Neuronal stem cell (in vitro differentiated cells): ENCODE measurements at regions not wholly inside any gene's neighbourhood (a gene's known extent, or its start where the extent isn't known, plus 50 kb on each side); places are given as distances from the start of the nearest gene placed in this dataset.

Experiments used
- DNase-seq: peaks from one replicate; pipeline ENCODE4 v3.0.0-alpha.2; 2013; ENCODE audit warnings: low spot score
- H2AFZ ChIP-seq: one replicate; pipeline ENCODE4 v1.6.1; 2013; ENCODE audit warnings: mild to moderate bottlenecking, low read length, inconsistent platforms
- H2AK5ac ChIP-seq: 2 replicates; pipeline ENCODE4 v1.6.1; 2013; ENCODE audit warnings: low read depth, mild to moderate bottlenecking, inconsistent platforms, low read length, moderate library complexity, mixed read lengths
- H2BK120ac ChIP-seq: 2 replicates; pipeline ENCODE4 v1.6.1; 2013; ENCODE audit warnings: low read depth, mild to moderate bottlenecking, inconsistent platforms, low read length, moderate library complexity, mixed read lengths
- H2BK12ac ChIP-seq: one replicate; pipeline ENCODE4 v1.6.1; 2013; ENCODE audit warnings: low read length, inconsistent platforms
- H2BK15ac ChIP-seq: 2 replicates; pipeline ENCODE4 v1.6.1; 2013; ENCODE audit warnings: mild to moderate bottlenecking, low read length, inconsistent platforms, mixed read lengths
- H2BK5ac ChIP-seq: one replicate; pipeline ENCODE4 v1.6.1; 2013; ENCODE audit warnings: inconsistent platforms, mild to moderate bottlenecking, low read length, moderate library complexity
- H3K14ac ChIP-seq: one replicate; pipeline ENCODE4 v1.6.1; 2013; ENCODE audit warnings: low read length, inconsistent platforms
- H3K18ac ChIP-seq: 2 replicates; pipeline ENCODE4 v1.6.1; 2013; ENCODE audit warnings: low read length, inconsistent platforms
- H3K23ac ChIP-seq: 2 replicates; pipeline ENCODE4 v1.6.1; 2013; ENCODE audit warnings: low read depth, mild to moderate bottlenecking, mixed read lengths, low read length, inconsistent platforms; ENCODE audit not compliant: poor library complexity
- H3K27ac ChIP-seq: replicated peaks from 3 replicates; pipeline ENCODE4 v1.5.1; 2013; ENCODE audit warnings: low read length, inconsistent platforms
- H3K27me3 ChIP-seq, 3 experiments: 2 replicates each; pipeline ENCODE4 v1.6.1; 2013; ENCODE audit warnings: low read length in 3 of 3, mild to moderate bottlenecking in 2 of 3, inconsistent platforms in 1 of 3, low read depth in 1 of 3, mixed read lengths in 1 of 3, moderate library complexity in 1 of 3; ENCODE audit not compliant: control insufficient read depth in 3 of 3, insufficient read depth in 3 of 3
- H3K36me3 ChIP-seq, 2 donors: replicated peaks in 1 of 2; 2 replicates each; pipeline ENCODE4 v1.6.1; 2013; ENCODE audit warnings: low read length in 2 of 2; ENCODE audit not compliant: control insufficient read depth in 2 of 2, insufficient read depth in 2 of 2
- H3K4ac ChIP-seq: 2 replicates; pipeline ENCODE4 v1.6.1; 2013; ENCODE audit warnings: inconsistent platforms, mild to moderate bottlenecking, low read length, moderate library complexity
- H3K4me1 ChIP-seq, 2 donors: 1 replicate in 1 of 2; 2 replicates in 1 of 2; pipeline ENCODE4 v1.6.1; 2013; ENCODE audit warnings: low read length in 2 of 2, low read depth in 1 of 2; ENCODE audit not compliant: control insufficient read depth in 2 of 2, insufficient read depth in 1 of 2
- H3K4me2 ChIP-seq: one replicate; pipeline ENCODE4 v1.6.1; 2013; ENCODE audit warnings: mild to moderate bottlenecking, low read length, inconsistent platforms; ENCODE audit not compliant: insufficient read depth, poor library complexity, severe bottlenecking
- H3K4me3 ChIP-seq, 2 donors: 2 replicates each; pipeline ENCODE4 v1.5.1; 2013; ENCODE audit warnings: low read length in 2 of 2, mild to moderate bottlenecking in 2 of 2, inconsistent platforms in 1 of 2, moderate library complexity in 1 of 2
- H3K79me1 ChIP-seq: one replicate; pipeline ENCODE4 v1.6.1; 2013; ENCODE audit warnings: low read depth, mild to moderate bottlenecking, inconsistent platforms, low read length, moderate library complexity
- H3K9ac ChIP-seq: one replicate; pipeline ENCODE4 v1.6.1; 2013; ENCODE audit warnings: mild to moderate bottlenecking, low read depth, low read length, inconsistent platforms; ENCODE audit not compliant: poor library complexity
- H3K9me3 ChIP-seq, 2 donors: replicated peaks in 1 of 2; 2 replicates each; pipeline versions ENCODE3 to v1.6.1; 2013; ENCODE audit warnings: low read length in 2 of 2, mild to moderate bottlenecking in 2 of 2, inconsistent platforms in 1 of 2, low read depth in 1 of 2, mixed read lengths in 1 of 2, moderate library complexity in 1 of 2; ENCODE audit not compliant: control insufficient read depth in 2 of 2, insufficient read depth in 1 of 2
- H4K8ac ChIP-seq: one replicate; pipeline ENCODE4 v1.6.1; 2013; ENCODE audit warnings: low read depth, mild to moderate bottlenecking, inconsistent platforms, low read length, moderate library complexity
- H4K91ac ChIP-seq: one replicate; pipeline ENCODE4 v1.6.1; 2013; ENCODE audit warnings: low read length, low read depth, mild to moderate bottlenecking, inconsistent platforms; ENCODE audit not compliant: poor library complexity
- WGBS, 2 donors: extraction: QIAGEN DNeasy Blood & Tissue Kit; methylation state at CpG; one replicate each; pipeline ENCODE4 v1.1.7; 2013; ENCODE audit warnings: missing lambda C conversion rate in 2 of 2, mixed read lengths in 1 of 2; ENCODE audit not compliant: insufficient read length in 2 of 2, insufficient replicate concordance in 1 of 2; ENCODE audit errors: extremely low coverage in 2 of 2; 5-methylcytosine and 5-hydroxymethylcytosine counted together

DNA sequence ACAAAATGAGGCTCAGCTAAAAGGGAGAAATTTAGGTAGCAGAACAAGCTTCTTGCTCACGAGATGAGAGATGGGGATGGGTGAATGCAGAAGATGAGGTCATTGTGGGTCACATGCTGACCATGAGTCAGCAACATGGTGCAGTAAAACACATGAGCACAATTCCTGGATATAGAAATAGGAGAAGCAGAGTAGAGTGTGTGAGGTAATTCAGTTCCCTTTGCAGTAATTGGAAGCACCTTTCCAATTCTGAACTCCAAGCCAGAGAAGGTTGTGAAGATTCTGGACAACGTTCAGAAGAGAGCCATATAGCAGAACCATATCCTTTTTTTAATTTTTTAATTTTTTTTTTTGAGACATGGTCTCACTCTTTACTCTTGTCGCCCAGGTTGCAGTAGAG is 62.0 kb upstream of the LMNTD1 start:
- Histone ChIP-seq H2BK5ac (no peak overlapping the region), H3K4me2 (no peak overlapping the region), H2AK5ac (no peak overlapping the region), H3K4ac (no peak overlapping the region), H3K36me3 (no peaks in the 10 kb centered on the region), H3K79me1 (no peaks in the 10 kb centered on the region), H3K4me3 (no peak overlapping the region), H2BK15ac (no peak overlapping the region), H3K18ac (no peak overlapping the region), H3K27ac (no peak overlapping the region), H3K4me1 (no peaks in the 10 kb centered on the region), H3K9ac (no peak overlapping the region), H3K27me3 (no peaks in the 10 kb centered on the region), H3K23ac (no peak overlapping the region), H2BK120ac (no peak overlapping the region), H3K14ac (no peak overlapping the region), H2BK12ac (no peak overlapping the region), H2AFZ (no peak overlapping the region), H4K8ac (no peak overlapping the region), H4K91ac (no peak overlapping the region), H3K9me3 (no peaks in the 10 kb centered on the region)
- no peak for DNase-seq
- no CpG with 5 or more reads among the region's 3 CpGs for WGBS, 2 donors

DNA sequence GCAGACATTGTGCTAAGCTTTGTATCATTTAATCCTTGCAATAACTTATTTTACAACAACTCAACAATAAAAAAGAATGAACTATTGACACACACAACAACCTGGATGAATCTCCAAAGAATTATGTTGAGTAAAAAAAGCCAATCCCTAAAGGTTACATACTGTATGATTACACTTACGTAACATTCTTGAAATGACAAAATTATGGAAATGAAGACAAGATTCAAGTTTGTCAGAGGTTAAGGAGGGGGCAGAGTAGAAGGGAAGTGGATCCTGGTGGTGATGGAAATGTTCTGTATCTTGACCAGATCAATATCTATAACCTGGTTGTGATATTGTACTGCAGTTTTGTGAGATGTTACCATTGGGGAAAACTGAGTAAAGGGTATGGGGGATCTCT is 63.2 kb upstream of the LMNTD1 start:
- no peaks in the 10 kb centered on the region for H3K4me1 ChIP-seq

DNA sequence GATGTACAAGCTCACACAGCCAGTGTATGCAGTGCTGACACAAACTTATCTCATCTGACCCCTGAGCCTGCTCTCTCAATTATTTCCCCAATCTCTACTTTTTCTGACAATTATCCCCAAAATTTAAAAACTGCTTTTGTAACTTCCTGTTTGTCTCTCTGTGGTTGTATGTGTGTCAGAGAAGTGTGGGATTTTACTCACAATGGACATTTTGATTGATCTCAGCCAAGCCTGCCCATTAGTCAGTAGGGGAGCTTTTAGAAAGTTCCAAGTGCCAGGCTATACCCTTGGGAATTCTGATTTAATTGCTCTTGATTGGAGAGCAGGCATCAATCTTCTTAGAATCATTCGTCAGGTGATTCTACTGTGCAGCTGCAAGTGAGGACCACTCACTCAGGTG is 64.9 kb upstream of the LMNTD1 start:
- no peak overlapping the region for H2BK12ac ChIP-seq
- no peak overlapping the region for H3K14ac ChIP-seq
- H3K18ac ChIP-seq = no peak overlapping the region
- no peaks in the 10 kb centered on the region for H3K36me3 ChIP-seq
- H4K91ac ChIP-seq = no peak overlapping the region
- no peak overlapping the region for H3K4me2 ChIP-seq
- no peak overlapping the region for H2AK5ac ChIP-seq
- no peak overlapping the region for H2BK15ac ChIP-seq
- H3K27me3 ChIP-seq = no peaks in the 10 kb centered on the region
- H3K79me1 ChIP-seq = no peaks in the 10 kb centered on the region
- no peaks in the 10 kb centered on the region for H3K9me3 ChIP-seq
- no CpG with 5 or more reads among the region's 1 CpG for WGBS, 2 donors
- H3K4me3 ChIP-seq = no peak overlapping the region
- H2AFZ ChIP-seq = no peak overlapping the region
- no peak overlapping the region for H3K27ac ChIP-seq
- no peak overlapping the region for H2BK5ac ChIP-seq
- H3K4ac ChIP-seq = no peak overlapping the region
- DNase-seq = no peak
- no peak overlapping the region for H4K8ac ChIP-seq
- H3K4me1 ChIP-seq = no peaks in the 10 kb centered on the region
- H3K23ac ChIP-seq = no peak overlapping the region
- no peak overlapping the region for H2BK120ac ChIP-seq
- H3K9ac ChIP-seq = no peak overlapping the region

More for the DNA sequence above, 63.2 kb upstream of the LMNTD1 start:
- no peak for DNase-seq
- H3K4me2 ChIP-seq = no peak overlapping the region
- no peaks in the 10 kb centered on the region for H3K27me3 ChIP-seq
- no peak overlapping the region for H2AFZ ChIP-seq
- WGBS, 2 donors = no CpG with 5 or more reads among the region's 1 CpG
- H3K23ac ChIP-seq = no peak overlapping the region
- H2BK5ac ChIP-seq = no peak overlapping the region
- H3K4ac ChIP-seq = no peak overlapping the region
- H3K36me3 ChIP-seq = no peaks in the 10 kb centered on the region
- no peak overlapping the region for H2BK120ac ChIP-seq
- H3K14ac ChIP-seq = no peak overlapping the region
- no peaks in the 10 kb centered on the region for H3K79me1 ChIP-seq
- no peaks in the 10 kb centered on the region for H3K9me3 ChIP-seq
- no peak overlapping the region for H2AK5ac ChIP-seq
- H3K9ac ChIP-seq = no peak overlapping the region
- no peak overlapping the region for H2BK15ac ChIP-seq
- no peak overlapping the region for H3K18ac ChIP-seq
- no peak overlapping the region for H2BK12ac ChIP-seq
- no peak overlapping the region for H3K4me3 ChIP-seq
- no peak overlapping the region for H3K27ac ChIP-seq
- no peak overlapping the region for H4K91ac ChIP-seq
- H4K8ac ChIP-seq = no peak overlapping the region

DNA sequence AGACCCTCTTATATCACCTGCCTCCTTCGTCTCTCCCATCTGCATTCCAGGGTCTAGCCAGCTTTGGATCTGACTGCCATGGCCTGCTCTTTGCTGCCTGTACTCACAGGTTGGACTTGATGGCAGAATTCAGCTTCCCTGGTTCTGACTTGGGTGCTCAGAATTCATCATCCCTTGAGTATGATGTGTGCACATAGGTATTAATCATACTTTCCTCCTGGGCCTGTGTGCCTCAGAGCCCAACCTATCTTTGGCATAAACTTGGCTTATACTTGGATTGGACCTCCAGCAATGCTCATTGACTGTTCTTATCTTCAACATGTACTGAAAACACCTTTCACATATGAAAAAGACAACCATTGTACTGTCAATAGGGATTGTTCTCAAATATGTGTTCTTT is 70.7 kb upstream of the LMNTD1 start:
- no peak for DNase-seq
- H3K4me3 ChIP-seq = no peak overlapping the region
- no peak overlapping the region for H4K91ac ChIP-seq
- peaks cover 0 to 2% of the 10 kb centered on the region in 2 donors for H3K4me1 ChIP-seq
- H3K79me1 ChIP-seq = no peaks in the 10 kb centered on the region
- H3K4ac ChIP-seq = peak overlapping the region; percentile 19
- H3K23ac ChIP-seq = no peak overlapping the region
- no peak overlapping the region for H3K4me2 ChIP-seq
- H3K9ac ChIP-seq = no peak overlapping the region
- no peak overlapping the region for H3K14ac ChIP-seq
- H2BK15ac ChIP-seq = no peak overlapping the region
- no peak overlapping the region for H2BK120ac ChIP-seq
- no peak overlapping the region for H3K27ac ChIP-seq
- no peak overlapping the region for H4K8ac ChIP-seq
- peak overlapping the region; percentile 7 for H2BK12ac ChIP-seq
- H3K27me3 ChIP-seq = no peaks in the 10 kb centered on the region
- peaks cover 0 to 3% of the 10 kb centered on the region in 2 donors for H3K9me3 ChIP-seq
- no peak overlapping the region for H3K18ac ChIP-seq
- no peak overlapping the region for H2AFZ ChIP-seq
- no peaks in the 10 kb centered on the region for H3K36me3 ChIP-seq
- H2BK5ac ChIP-seq = no peak overlapping the region
- no CpG with 5 or more reads among the region's 1 CpG for WGBS, 2 donors
- H2AK5ac ChIP-seq = no peak overlapping the region
